ENCODE measurements at regions not wholly inside any gene's neighbourhood (a gene's known extent, or its start where the extent isn't known, plus 50 kb on each side); places are given as distances from the start of the nearest gene placed in this dataset.

- DNase-seq (ENCODE audit: low spot score): no peak
- no peak overlapping the region for H3K4me3 Mint-ChIP-seq (ENCODE audit: low read depth)
- peaks cover 6% of the 10 kb centered on the region for H3K27me3 Mint-ChIP-seq (ENCODE audit: low read depth)
- H3K27ac Mint-ChIP-seq: no peak overlapping the region
- intact Hi-C loops (cut with micrococcal nuclease): no loop called here
- no peaks in the 10 kb centered on the region for H3K9me3 Mint-ChIP-seq
- no peaks in the 10 kb centered on the region for H3K4me1 Mint-ChIP-seq (ENCODE audit: low read depth)
- no peaks in the 10 kb centered on the region for H3K36me3 Mint-ChIP-seq (ENCODE audit: low read depth)
These were observed 227.0 kb downstream of the ARRDC4 start for GRCh38 chr15:98187549-98187948.

DNA sequence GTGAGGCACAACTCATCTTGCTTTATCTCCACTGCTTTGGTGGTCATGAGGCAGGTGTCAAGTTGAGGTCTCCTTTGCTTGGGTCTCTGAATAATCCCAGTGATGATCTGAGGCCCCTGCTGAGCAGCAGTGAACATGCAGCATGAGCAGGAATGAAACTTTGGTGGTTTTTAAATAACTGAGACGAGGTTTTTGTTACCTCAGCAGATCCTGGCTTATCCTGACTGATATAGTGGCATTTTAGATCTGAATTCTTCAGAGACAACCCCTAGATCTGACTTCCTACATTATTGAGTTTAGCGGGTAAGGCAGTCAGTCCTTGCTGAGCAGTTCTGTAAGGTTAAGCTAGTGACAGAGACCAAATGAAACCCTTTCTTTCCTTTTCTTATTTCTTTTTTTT is 230.4 kb downstream of the ARRDC4 start:
- DNase-seq (ENCODE audit: low spot score): no peak
- no peaks in the 10 kb centered on the region for H3K4me1 Mint-ChIP-seq (ENCODE audit: low read depth)
- no peak overlapping the region for H3K27ac Mint-ChIP-seq
- H3K9me3 Mint-ChIP-seq: no peaks in the 10 kb centered on the region
- H3K27me3 Mint-ChIP-seq (ENCODE audit: low read depth): no peaks in the 10 kb centered on the region
- H3K4me3 Mint-ChIP-seq (ENCODE audit: low read depth): no peak overlapping the region
- intact Hi-C loops (cut with micrococcal nuclease): no loop called here
- H3K36me3 Mint-ChIP-seq (ENCODE audit: low read depth): no peaks in the 10 kb centered on the region

DNA sequence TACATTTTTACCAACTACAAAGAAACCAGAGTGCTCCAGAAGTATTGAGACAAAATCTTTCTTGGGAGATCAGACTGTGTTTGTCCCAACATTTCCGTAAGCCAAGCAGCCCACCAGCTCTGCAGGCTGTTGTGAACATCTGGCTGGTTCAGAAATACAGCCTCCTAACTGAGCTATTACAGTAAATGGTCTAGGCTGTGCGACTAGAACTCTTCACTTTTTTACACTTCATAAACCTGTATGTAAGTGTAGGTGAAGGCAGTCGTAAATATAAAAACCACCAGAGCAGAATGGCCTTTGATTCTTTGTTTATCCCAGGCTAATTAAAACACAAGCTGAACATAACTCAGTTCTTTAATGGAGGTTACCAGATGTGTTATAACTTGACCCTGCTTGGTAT is 235.3 kb downstream of the ARRDC4 start:
- Mint-ChIP-seq H3K4me3 (ENCODE audit: low read depth) (no peak overlapping the region), H3K4me1 (ENCODE audit: low read depth) (no peaks in the 10 kb centered on the region), H3K27ac (no peak overlapping the region), H3K9me3 (no peaks in the 10 kb centered on the region), H3K36me3 (ENCODE audit: low read depth) (no peaks in the 10 kb centered on the region), H3K27me3 (ENCODE audit: low read depth) (no peaks in the 10 kb centered on the region)
- intact Hi-C loops (cut with micrococcal nuclease): no loop called here
- DNase-seq (ENCODE audit: low spot score): no peak

DNA sequence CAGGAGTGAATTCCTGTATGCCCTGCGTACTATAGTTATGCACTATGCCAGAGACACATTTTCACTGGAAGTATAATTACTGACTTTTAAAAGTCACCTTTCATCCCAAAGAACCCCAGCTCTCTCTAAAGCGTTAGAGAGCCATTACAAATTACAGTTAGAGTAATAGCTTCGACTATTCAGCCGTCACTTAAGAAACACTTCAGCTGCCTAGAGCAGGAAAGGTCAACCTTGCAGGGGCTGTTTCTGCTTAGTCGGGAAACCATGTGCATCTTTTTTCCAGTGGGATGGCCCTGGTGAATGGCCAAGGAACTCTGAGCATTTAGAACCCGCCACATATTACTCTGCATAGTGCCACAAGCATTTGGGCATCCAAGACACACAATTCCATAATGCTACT is 235.9 kb downstream of the ARRDC4 start:
- Mint-ChIP-seq H3K27ac (no peak overlapping the region), H3K36me3 (ENCODE audit: low read depth) (no peaks in the 10 kb centered on the region), H3K9me3 (no peaks in the 10 kb centered on the region), H3K4me3 (ENCODE audit: low read depth) (no peak overlapping the region), H3K4me1 (ENCODE audit: low read depth) (no peaks in the 10 kb centered on the region), H3K27me3 (ENCODE audit: low read depth) (no peaks in the 10 kb centered on the region)
- intact Hi-C loops (cut with micrococcal nuclease): no loop called here
- DNase-seq (ENCODE audit: low spot score): no peak

GRCh38 chr15:98202256-98202655 is 241.8 kb downstream of the ARRDC4 start:
- Mint-ChIP-seq H3K36me3 (ENCODE audit: low read depth) (no peaks in the 10 kb centered on the region), H3K4me1 (ENCODE audit: low read depth) (no peaks in the 10 kb centered on the region), H3K27me3 (ENCODE audit: low read depth) (peaks cover 2% of the 10 kb centered on the region), H3K27ac (no peak overlapping the region), H3K9me3 (no peaks in the 10 kb centered on the region), H3K4me3 (ENCODE audit: low read depth) (no peak overlapping the region)
- intact Hi-C loops (cut with micrococcal nuclease): no loop called here
- no peak for DNase-seq (ENCODE audit: low spot score)

- Mint-ChIP-seq H3K4me3 (ENCODE audit: low read depth) (no peak overlapping the region), H3K4me1 (ENCODE audit: low read depth) (no peaks in the 10 kb centered on the region), H3K9me3 (no peaks in the 10 kb centered on the region), H3K27me3 (ENCODE audit: low read depth) (peaks cover 4% of the 10 kb centered on the region), H3K27ac (no peak overlapping the region), H3K36me3 (ENCODE audit: low read depth) (no peaks in the 10 kb centered on the region)
- intact Hi-C loops (cut with micrococcal nuclease): no loop called here
- DNase-seq (ENCODE audit: low spot score): no peak
These were observed 243.6 kb downstream of the ARRDC4 start for GRCh38 chr15:98203872-98204660.

- DNase-seq (ENCODE audit: low spot score): no peak
- H3K27ac Mint-ChIP-seq: no peak overlapping the region
- no peak overlapping the region for H3K4me3 Mint-ChIP-seq (ENCODE audit: low read depth)
- H3K9me3 Mint-ChIP-seq: no peaks in the 10 kb centered on the region
- intact Hi-C loops (cut with micrococcal nuclease): no loop called here
- H3K27me3 Mint-ChIP-seq (ENCODE audit: low read depth): peaks cover 4% of the 10 kb centered on the region
- H3K36me3 Mint-ChIP-seq (ENCODE audit: low read depth): no peaks in the 10 kb centered on the region
- no peaks in the 10 kb centered on the region for H3K4me1 Mint-ChIP-seq (ENCODE audit: low read depth)
These were observed 247.4 kb downstream of the ARRDC4 start for GRCh38 chr15:98207928-98208327.

DNA sequence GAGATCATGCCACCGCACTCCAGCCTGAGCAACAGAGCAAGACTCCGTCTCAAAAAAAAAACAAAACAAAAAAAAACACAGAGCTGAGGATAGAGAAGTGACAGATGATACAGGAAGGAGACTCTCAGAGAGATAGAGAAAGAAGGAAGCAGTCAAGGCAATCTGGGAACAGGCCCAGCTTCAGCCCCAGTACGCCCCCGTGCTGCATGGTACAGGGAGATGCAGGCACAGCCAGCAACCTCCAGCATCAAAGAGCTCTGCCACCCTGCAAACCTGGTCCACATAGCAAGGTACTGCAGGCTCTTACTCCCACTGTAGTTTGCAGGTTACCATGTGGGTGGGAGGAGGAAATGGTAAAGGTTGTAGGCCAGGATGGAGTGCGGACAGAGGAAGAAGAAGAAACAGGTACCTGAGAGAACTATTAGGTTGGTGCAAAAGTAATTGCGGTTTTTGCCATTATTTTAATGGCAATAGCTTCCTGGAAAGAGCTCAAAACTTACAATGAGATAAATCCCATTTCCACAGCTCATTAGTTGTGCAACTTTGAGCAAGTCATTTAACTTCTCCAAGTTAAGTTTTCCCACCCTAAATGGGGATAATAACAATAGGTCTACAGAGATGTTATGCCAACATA is 253.0 kb downstream of the ARRDC4 start:
- no peaks in the 10 kb centered on the region for H3K36me3 Mint-ChIP-seq (ENCODE audit: low read depth)
- no peaks in the 10 kb centered on the region for H3K4me1 Mint-ChIP-seq (ENCODE audit: low read depth)
- intact Hi-C loops (cut with micrococcal nuclease): no loop called here
- no peaks in the 10 kb centered on the region for H3K27me3 Mint-ChIP-seq (ENCODE audit: low read depth)
- no peak overlapping the region for H3K27ac Mint-ChIP-seq
- no peak overlapping the region for H3K4me3 Mint-ChIP-seq (ENCODE audit: low read depth)
- DNase-seq (ENCODE audit: low spot score): no peak
- no peaks in the 10 kb centered on the region for H3K9me3 Mint-ChIP-seq

- Mint-ChIP-seq H3K4me3 (ENCODE audit: low read depth) (no peak overlapping the region), H3K4me1 (ENCODE audit: low read depth) (no peaks in the 10 kb centered on the region), H3K36me3 (ENCODE audit: low read depth) (no peaks in the 10 kb centered on the region), H3K27ac (no peak overlapping the region), H3K27me3 (ENCODE audit: low read depth) (no peaks in the 10 kb centered on the region), H3K9me3 (no peaks in the 10 kb centered on the region)
- intact Hi-C loops (cut with micrococcal nuclease): no loop called here
- no peak for DNase-seq (ENCODE audit: low spot score)
These were observed 255.7 kb downstream of the ARRDC4 start for GRCh38 chr15:98216166-98216565.

DNA sequence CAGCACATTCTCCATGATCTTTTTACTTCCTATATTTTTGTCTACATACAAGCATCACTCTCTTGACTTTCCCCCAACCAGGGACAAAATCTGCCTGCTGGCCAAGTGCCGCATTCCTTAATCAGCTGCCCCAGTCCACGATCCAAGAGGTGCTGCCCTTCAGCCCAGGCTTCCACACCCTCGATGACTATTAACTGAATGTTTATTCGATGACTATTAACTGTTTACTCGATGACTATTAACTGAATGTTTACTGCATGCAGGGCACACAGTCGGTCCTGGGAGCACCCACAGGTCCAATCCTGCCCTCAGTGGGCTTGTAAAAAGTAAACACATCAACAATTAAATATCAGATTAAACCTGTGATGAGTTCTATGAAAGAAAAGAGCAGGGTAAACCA is 256.9 kb downstream of the ARRDC4 start:
- DNase-seq (ENCODE audit: low spot score): no peak
- Mint-ChIP-seq H3K4me1 (ENCODE audit: low read depth) (no peaks in the 10 kb centered on the region), H3K36me3 (ENCODE audit: low read depth) (no peaks in the 10 kb centered on the region), H3K9me3 (no peaks in the 10 kb centered on the region), H3K27me3 (ENCODE audit: low read depth) (no peaks in the 10 kb centered on the region), H3K27ac (no peak overlapping the region), H3K4me3 (ENCODE audit: low read depth) (no peak overlapping the region)
- intact Hi-C loops (cut with micrococcal nuclease): no loop called here

DNA sequence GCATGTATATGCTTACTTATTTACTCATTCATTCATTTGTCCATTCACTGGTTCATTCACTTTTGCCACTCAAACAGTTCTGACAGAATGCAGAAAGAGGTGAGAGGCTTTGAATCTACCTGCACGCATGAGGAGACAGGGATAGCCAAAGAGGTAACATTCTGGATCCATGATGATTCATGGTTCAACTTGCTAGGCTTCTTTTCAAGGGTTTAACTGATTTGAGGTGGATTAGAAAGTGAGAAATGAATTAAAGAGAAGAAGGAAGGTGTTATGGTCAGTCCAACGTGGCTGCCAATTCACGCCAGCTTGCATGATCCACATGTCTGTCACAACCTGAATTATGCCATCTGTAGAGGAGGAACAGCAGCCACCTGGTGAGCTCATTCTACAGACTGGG is 260.6 kb downstream of the ARRDC4 start:
- no peak for DNase-seq (ENCODE audit: low spot score)
- H3K9me3 Mint-ChIP-seq: no peaks in the 10 kb centered on the region
- no peak overlapping the region for H3K4me3 Mint-ChIP-seq (ENCODE audit: low read depth)
- H3K27me3 Mint-ChIP-seq (ENCODE audit: low read depth): no peaks in the 10 kb centered on the region
- no peaks in the 10 kb centered on the region for H3K36me3 Mint-ChIP-seq (ENCODE audit: low read depth)
- intact Hi-C loops (cut with micrococcal nuclease): no loop called here
- no peaks in the 10 kb centered on the region for H3K4me1 Mint-ChIP-seq (ENCODE audit: low read depth)
- no peak overlapping the region for H3K27ac Mint-ChIP-seq

DNA sequence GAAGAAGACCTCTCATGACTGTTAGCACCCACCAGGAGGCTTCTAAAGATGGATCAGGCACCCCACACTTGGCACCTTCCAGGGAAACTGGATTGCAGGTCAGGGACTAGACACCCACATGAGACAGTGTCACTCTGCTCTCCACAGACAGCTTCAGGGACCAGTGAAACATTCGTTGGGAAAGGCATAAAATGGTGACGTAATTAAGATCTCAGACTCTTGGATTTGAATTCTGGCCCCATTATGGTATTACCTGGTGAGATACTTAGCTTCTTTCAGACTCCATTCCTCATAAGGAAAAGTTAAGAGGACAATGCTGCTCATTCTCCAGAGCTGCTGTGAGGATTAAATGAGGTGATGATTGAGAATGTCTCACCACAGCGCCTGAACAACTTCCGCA is 261.1 kb downstream of the ARRDC4 start:
- intact Hi-C loops (cut with micrococcal nuclease): no loop called here
- DNase-seq (ENCODE audit: low spot score): no peak
- Mint-ChIP-seq H3K36me3 (ENCODE audit: low read depth) (no peaks in the 10 kb centered on the region), H3K27ac (no peak overlapping the region), H3K4me3 (ENCODE audit: low read depth) (no peak overlapping the region), H3K4me1 (ENCODE audit: low read depth) (no peaks in the 10 kb centered on the region), H3K27me3 (ENCODE audit: low read depth) (no peaks in the 10 kb centered on the region), H3K9me3 (no peaks in the 10 kb centered on the region)

DNA sequence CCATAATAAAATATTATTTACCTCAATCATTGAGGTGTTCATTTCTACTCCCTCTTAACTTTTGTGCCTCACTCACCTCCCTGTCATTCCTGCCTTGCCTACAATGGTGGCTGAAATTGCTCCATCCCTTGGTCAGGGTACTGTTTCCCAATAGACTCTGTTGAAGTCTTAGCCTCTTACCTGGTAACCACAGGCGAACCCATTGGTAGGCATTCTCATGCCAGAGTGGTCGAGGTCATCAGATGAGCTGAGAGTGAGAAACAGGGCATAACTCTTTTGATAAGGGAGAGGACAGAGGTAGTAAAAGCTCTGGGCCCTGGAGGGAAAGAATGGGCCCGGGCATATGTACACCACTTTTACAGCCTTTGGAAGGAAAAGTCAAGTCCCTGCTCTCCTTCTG is 265.6 kb downstream of the ARRDC4 start:
- no peak for DNase-seq (ENCODE audit: low spot score)

More for the DNA sequence above, 265.6 kb downstream of the ARRDC4 start:
- no peaks in the 10 kb centered on the region for H3K9me3 Mint-ChIP-seq
- no peak overlapping the region for H3K4me3 Mint-ChIP-seq (ENCODE audit: low read depth)
- no peaks in the 10 kb centered on the region for H3K4me1 Mint-ChIP-seq (ENCODE audit: low read depth)
- no peaks in the 10 kb centered on the region for H3K27me3 Mint-ChIP-seq (ENCODE audit: low read depth)
- no peaks in the 10 kb centered on the region for H3K36me3 Mint-ChIP-seq (ENCODE audit: low read depth)
- H3K27ac Mint-ChIP-seq: no peak overlapping the region
- intact Hi-C loops (cut with micrococcal nuclease): no loop called here
